HEK293 (cell line): ENCODE measurements at regions not wholly inside any gene's neighbourhood (a gene's known extent, or its start where the extent isn't known, plus 50 kb on each side); places are given as distances from the start of the nearest gene placed in this dataset.

Experiments
- CTCF ChIA-PET: fragments of 350-600 bp; formaldehyde crosslinking; extraction: SDS; loops from one replicate; lab custom pipeline; 2021; ENCODE audit warnings: antibody characterized with exemption; lab: Yijun Ruan, JAX
- POLR2A ChIA-PET: fragments of 300-600 bp; formaldehyde crosslinking; extraction: SDS; loops from one replicate; lab custom pipeline; 2020; ENCODE audit warnings: antibody characterized with exemption, inconsistent platforms; lab: Yijun Ruan, JAX
- H3K27ac ChIP-seq: fragments of 200-500 bp; sonication (Bioruptor generic); 2 replicates; pipeline ENCODE4 v1.5.1; 2014; ENCODE audit warnings: low read depth, low read length, control low read depth, inconsistent platforms; ENCODE audit errors: extremely low read depth
- H3K36me3 ChIP-seq, 2 experiments: fragments of 200-500 bp in 1 of 2; sonication (Bioruptor generic) in 1 of 2; 1 replicate in 1 of 2; 2 replicates in 1 of 2; pipeline ENCODE4 v1.5.1; 2014 to 2017; ENCODE audit warnings: inconsistent platforms in 2 of 2, low read length in 2 of 2; ENCODE audit not compliant: control insufficient read depth in 2 of 2, insufficient read depth in 1 of 2
- H3K4me1 ChIP-seq: fragments of 200-500 bp; sonication (Bioruptor generic); 2 replicates; pipeline ENCODE4 v1.5.1; 2014; ENCODE audit warnings: mild to moderate bottlenecking, low read length, inconsistent platforms; ENCODE audit not compliant: control insufficient read depth, insufficient read depth
- H3K4me3 ChIP-seq: 2 replicates; pipeline ENCODE4 v1.5.1; 2011; ENCODE audit warnings: low read depth, mild to moderate bottlenecking, control low read depth, low read length, moderate library complexity
- H3K9me3 ChIP-seq: fragments of 200-500 bp; sonication (Bioruptor generic); 2 replicates; pipeline ENCODE4 v1.5.1; 2014; ENCODE audit warnings: low read depth, low read length, inconsistent platforms; ENCODE audit not compliant: control insufficient read depth, insufficient read depth
- EGR2 ChIP-seq: fragments of 450-650 bp; formaldehyde crosslinking; IDR thresholded peaks from 2 replicates; pipeline ENCODE4 v1.5.1; 2016; ENCODE audit warnings: low read depth, missing biosample characterization, missing genetic modification characterization
- FEZF1 ChIP-seq: fragments of 450-650 bp; formaldehyde crosslinking; IDR thresholded peaks from 2 replicates; pipeline ENCODE4 v1.5.1; 2016; ENCODE audit warnings: missing biosample characterization, missing genetic modification characterization
- GLI4 ChIP-seq: fragments of 450-650 bp; formaldehyde crosslinking; IDR thresholded peaks from 2 replicates; pipeline ENCODE4 v1.5.1; 2016; ENCODE audit warnings: missing biosample characterization, missing genetic modification characterization
- HOXC10 ChIP-seq: sonication (generic); formaldehyde crosslinking; IDR thresholded peaks from 2 replicates; pipeline ENCODE4 v1.8.1; 2023; ENCODE audit warnings: mild to moderate bottlenecking, missing genetic modification reagents
- KLF10 ChIP-seq: fragments of 450-650 bp; IDR thresholded peaks from 2 replicates; pipeline ENCODE4 v1.5.1; 2018; ENCODE audit warnings: missing biosample characterization, mild to moderate bottlenecking, missing genetic modification characterization
- MEIS1 ChIP-seq: sonication (generic); formaldehyde crosslinking; IDR thresholded peaks from 2 replicates; pipeline ENCODE4 v1.8.1; 2022; ENCODE audit warnings: missing genetic modification reagents, mild to moderate bottlenecking, borderline replicate concordance
- REPIN1 ChIP-seq: fragments of 450-650 bp; formaldehyde crosslinking; IDR thresholded peaks from 2 replicates; pipeline ENCODE4 v1.5.1; 2017; ENCODE audit warnings: missing biosample characterization, missing genetic modification characterization, low read depth
- SCRT2 ChIP-seq: fragments of 450-650 bp; formaldehyde crosslinking; IDR thresholded peaks from 2 replicates; pipeline ENCODE4 v1.5.1; 2016; ENCODE audit warnings: missing biosample characterization, missing genetic modification characterization
- SP7 ChIP-seq: fragments of 450-650 bp; formaldehyde crosslinking; IDR thresholded peaks from 2 replicates; pipeline ENCODE4 v1.5.1; 2016; ENCODE audit warnings: missing biosample characterization, missing genetic modification characterization
- TRIM28 ChIP-seq: IDR thresholded peaks from 2 replicates; pipeline ENCODE4 v1.6.1; 2011; ENCODE audit warnings: low read length, control low read depth, borderline replicate concordance
- ZBTB21 ChIP-seq: fragments of 450-650 bp; formaldehyde crosslinking; IDR thresholded peaks from 2 replicates; pipeline ENCODE4 v1.5.1; 2017; ENCODE audit warnings: missing biosample characterization, missing genetic modification characterization
- ZFHX2 ChIP-seq: fragments of 450-650 bp; formaldehyde crosslinking; conservative IDR thresholded peaks from 2 replicates; pipeline ENCODE4 v1.5.1; 2016; ENCODE audit warnings: missing biosample characterization, missing genetic modification characterization
- ZNF112 ChIP-seq: fragments of 450-650 bp; formaldehyde crosslinking; IDR thresholded peaks from 2 replicates; pipeline ENCODE4 v1.5.0; 2017; ENCODE audit warnings: missing biosample characterization, missing genetic modification characterization
- ZNF114 ChIP-seq: fragments of 450-650 bp; formaldehyde crosslinking; IDR thresholded peaks from 2 replicates; pipeline ENCODE4 v1.5.0; 2017; ENCODE audit warnings: missing biosample characterization, missing genetic modification characterization
- ZNF121 ChIP-seq: fragments of 450-650 bp; formaldehyde crosslinking; IDR thresholded peaks from 2 replicates; pipeline ENCODE4 v1.5.1; 2016; ENCODE audit warnings: missing biosample characterization, missing genetic modification characterization
- ZNF133 ChIP-seq: fragments of 450-650 bp; formaldehyde crosslinking; IDR thresholded peaks from 2 replicates; pipeline ENCODE4 v1.5.1; 2016; ENCODE audit warnings: missing biosample characterization, missing genetic modification characterization
- ZNF155 ChIP-seq: fragments of 450-650 bp; formaldehyde crosslinking; IDR thresholded peaks from 2 replicates; pipeline ENCODE4 v1.5.1; 2016; ENCODE audit warnings: missing biosample characterization, missing genetic modification characterization
- ZNF174 ChIP-seq: fragments of 450-650 bp; formaldehyde crosslinking; IDR thresholded peaks from 2 replicates; pipeline ENCODE4 v1.5.0; 2017; ENCODE audit warnings: missing biosample characterization, mild to moderate bottlenecking, missing genetic modification characterization
- ZNF2 ChIP-seq: fragments of 450-650 bp; formaldehyde crosslinking; IDR thresholded peaks from 2 replicates; pipeline ENCODE4 v1.5.1; 2016; ENCODE audit warnings: missing biosample characterization, missing genetic modification characterization
- ZNF274 ChIP-seq, 2 experiments: fragments of 200-500 bp in 1 of 2; fragments of 450-650 bp in 1 of 2; sonication (Bioruptor generic) in 1 of 2; formaldehyde crosslinking in 1 of 2; IDR thresholded peaks; 2 replicates each; pipeline versions ENCODE4 v1.5.1 to v1.6.1; 2014 to 2016; ENCODE audit warnings: borderline replicate concordance in 1 of 2, inconsistent platforms in 1 of 2, low read length in 1 of 2, missing biosample characterization in 1 of 2, missing genetic modification characterization in 1 of 2
- ZNF302 ChIP-seq: fragments of 450-650 bp; formaldehyde crosslinking; IDR thresholded peaks from 2 replicates; pipeline ENCODE4 v1.5.1; 2016; ENCODE audit warnings: missing biosample characterization, missing genetic modification characterization, low read depth
- ZNF548 ChIP-seq: fragments of 450-650 bp; formaldehyde crosslinking; IDR thresholded peaks from 2 replicates; pipeline ENCODE4 v1.5.1; 2016; ENCODE audit warnings: missing biosample characterization, missing genetic modification characterization
- ZNF610 ChIP-seq: fragments of 450-650 bp; formaldehyde crosslinking; IDR thresholded peaks from 2 replicates; pipeline ENCODE4 v1.5.1; 2016; ENCODE audit warnings: missing biosample characterization, missing genetic modification characterization, borderline replicate concordance
- ZNF629 ChIP-seq: fragments of 450-650 bp; formaldehyde crosslinking; IDR thresholded peaks from 2 replicates; pipeline ENCODE4 v1.5.1; 2017; ENCODE audit warnings: missing biosample characterization, missing genetic modification characterization
- ZNF639 ChIP-seq: fragments of 450-650 bp; formaldehyde crosslinking; IDR thresholded peaks from 2 replicates; pipeline ENCODE4 v1.5.1; 2016; ENCODE audit warnings: missing biosample characterization, missing genetic modification characterization
- ZNF658 ChIP-seq: fragments of 450-650 bp; formaldehyde crosslinking; IDR thresholded peaks from 2 replicates; pipeline ENCODE4; 2016; ENCODE audit warnings: missing biosample characterization, missing genetic modification characterization
- ZSCAN30 ChIP-seq: fragments of 450-650 bp; IDR thresholded peaks from 2 replicates; pipeline ENCODE4 v1.5.1; 2018; ENCODE audit warnings: missing biosample characterization, mild to moderate bottlenecking, missing genetic modification characterization, moderate library complexity
- TF ChIP-seq, protein P1 (sequence below): fragments of 450-650 bp; formaldehyde crosslinking; IDR thresholded peaks from 2 replicates; pipeline ENCODE4 v1.5.1; 2017; ENCODE audit warnings: missing biosample characterization, missing genetic modification characterization
- TF ChIP-seq, protein P2 (sequence below): fragments of 450-650 bp; formaldehyde crosslinking; IDR thresholded peaks from 2 replicates; pipeline ENCODE4 v1.5.1; 2016; ENCODE audit warnings: missing biosample characterization, missing genetic modification characterization

GRCh38 chr4:102168580-102168979 lies 176.7 kb downstream of the SLC39A8 start:
- no peak overlapping the region for H3K4me3 ChIP-seq
- CTCF ChIA-PET, result no interaction called here

GRCh38 chr4:102165584-102165983 lies 179.7 kb downstream of the SLC39A8 start:
- TF ChIP-seq ZNF2 (tag by site-specific recombination) (no peak), ZBTB21 (tag by site-specific recombination) (no peak), ZNF639 (tag by site-specific recombination) (no peak), GLI4 (tag by site-specific recombination) (no peak), ZNF112 (tag by site-specific recombination) (no peak), EGR2 (tag by site-specific recombination) (no peak), HOXC10 (CRISPR knock-in tag) (no peak), SP7 (tag by site-specific recombination) (no peak), ZNF155 (tag by site-specific recombination) (no peak), TRIM28 (no peak), KLF10 (tag by site-specific recombination) (no peak), ZNF174 (tag by site-specific recombination) (no peak), ZNF548 (tag by site-specific recombination) (no peak)
- TF ChIP-seq, protein P1, sequence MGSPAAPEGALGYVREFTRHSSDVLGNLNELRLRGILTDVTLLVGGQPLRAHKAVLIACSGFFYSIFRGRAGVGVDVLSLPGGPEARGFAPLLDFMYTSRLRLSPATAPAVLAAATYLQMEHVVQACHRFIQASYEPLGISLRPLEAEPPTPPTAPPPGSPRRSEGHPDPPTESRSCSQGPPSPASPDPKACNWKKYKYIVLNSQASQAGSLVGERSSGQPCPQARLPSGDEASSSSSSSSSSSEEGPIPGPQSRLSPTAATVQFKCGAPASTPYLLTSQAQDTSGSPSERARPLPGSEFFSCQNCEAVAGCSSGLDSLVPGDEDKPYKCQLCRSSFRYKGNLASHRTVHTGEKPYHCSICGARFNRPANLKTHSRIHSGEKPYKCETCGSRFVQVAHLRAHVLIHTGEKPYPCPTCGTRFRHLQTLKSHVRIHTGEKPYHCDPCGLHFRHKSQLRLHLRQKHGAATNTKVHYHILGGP (tag by site-specific recombination), result no peak
- TF ChIP-seq, protein P2, sequence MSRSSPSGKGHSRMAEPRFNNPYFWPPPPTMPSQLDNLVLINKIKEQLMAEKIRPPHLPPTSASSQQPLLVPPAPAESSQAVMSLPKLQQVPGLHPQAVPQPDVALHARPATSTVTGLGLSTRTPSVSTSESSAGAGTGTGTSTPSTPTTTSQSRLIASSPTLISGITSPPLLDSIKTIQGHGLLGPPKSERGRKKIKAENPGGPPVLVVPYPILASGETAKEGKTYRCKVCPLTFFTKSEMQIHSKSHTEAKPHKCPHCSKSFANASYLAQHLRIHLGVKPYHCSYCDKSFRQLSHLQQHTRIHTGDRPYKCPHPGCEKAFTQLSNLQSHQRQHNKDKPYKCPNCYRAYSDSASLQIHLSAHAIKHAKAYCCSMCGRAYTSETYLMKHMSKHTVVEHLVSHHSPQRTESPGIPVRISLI (tag by site-specific recombination), result no peak

More at GRCh38 chr4:102168580-102168979, 176.7 kb downstream of the SLC39A8 start:
- POLR2A ChIA-PET, result no interaction called here
- Histone ChIP-seq H3K9me3 (no peaks in the 10 kb centered on the region), H3K36me3 (no peaks in the 10 kb centered on the region), H3K4me1 (no peaks in the 10 kb centered on the region), H3K27ac (no peak overlapping the region)
- no peak for TF ChIP-seq ZSCAN30
- TF ChIP-seq EGR2 (tag by site-specific recombination), result peak; percentile 84
- no peak for TF ChIP-seq ZNF658 (tag by site-specific recombination)
- peak; percentile 82 for TF ChIP-seq ZFHX2 (tag by site-specific recombination)

DNA sequence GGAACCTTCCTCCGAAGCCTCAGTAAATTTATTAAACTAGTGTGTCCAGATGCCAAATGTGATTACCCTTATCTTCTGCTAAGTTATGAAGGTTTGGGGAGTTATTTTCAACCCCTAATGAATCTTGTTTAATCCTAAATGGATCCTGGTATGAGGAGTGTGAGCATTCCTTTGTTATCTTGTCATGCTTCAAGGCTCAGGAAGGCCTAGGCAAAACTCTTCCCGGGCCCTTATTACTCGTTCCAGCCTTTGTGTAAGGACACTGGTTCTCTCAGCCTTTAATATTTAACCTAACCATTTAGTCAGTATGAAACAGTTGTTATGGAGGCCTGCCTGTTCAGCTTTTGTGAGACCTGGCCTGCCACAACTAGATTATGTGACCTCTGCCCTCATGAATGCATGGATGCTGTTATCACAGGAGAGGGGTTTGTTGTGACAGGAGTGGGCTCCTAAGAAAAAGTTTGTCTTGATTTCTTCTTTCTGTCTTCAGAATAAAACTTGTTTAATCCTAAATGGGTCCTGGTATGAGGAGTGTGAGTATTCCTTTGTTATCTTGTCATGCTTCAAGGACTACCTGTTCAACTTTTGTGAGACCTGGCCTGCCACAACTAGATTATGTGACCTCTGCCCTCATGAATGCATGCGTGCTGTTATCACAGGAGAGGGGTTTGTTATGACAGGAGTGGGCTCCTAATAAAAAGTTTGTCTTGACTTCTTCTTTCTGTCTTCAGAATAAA lies 181.7 kb downstream of the SLC39A8 start:
- Histone ChIP-seq H3K27ac (no peak overlapping the region), H3K4me3 (no peak overlapping the region), H3K36me3 (no peaks in the 10 kb centered on the region), H3K4me1 (no peaks in the 10 kb centered on the region), H3K9me3 (no peaks in the 10 kb centered on the region)
- ChIA-PET CTCF (interaction anchor here (0.8 kb wide), 1 partner anchor 418 kb away, joined by 4 read pairs; no protein-coding TSS in a partner anchor), POLR2A (no interaction called here)
- TF ChIP-seq MEIS1 (CRISPR knock-in tag) (no peak), ZNF302 (tag by site-specific recombination) (no peak), ZNF610 (tag by site-specific recombination) (no peak), ZNF629 (tag by site-specific recombination) (no peak), ZNF121 (no peak), FEZF1 (tag by site-specific recombination) (no peak), REPIN1 (tag by site-specific recombination) (no peak), ZNF133 (tag by site-specific recombination) (no peak), ZNF274 (IDR thresholded peaks at IDR 0.05; ENCODE audit: low read length) (no peak), ZNF274 (tag by site-specific recombination; IDR thresholded peaks at IDR 0.05; ENCODE audit: borderline replicate concordance) (no peak), ZNF114 (tag by site-specific recombination) (no peak), SCRT2 (tag by site-specific recombination) (no peak)

More at GRCh38 chr4:102165584-102165983, 179.7 kb downstream of the SLC39A8 start:
- H3K4me1 ChIP-seq, result no peaks in the 10 kb centered on the region
- ChIA-PET POLR2A (no interaction called here), CTCF (no interaction called here)
- H3K27ac ChIP-seq, result no peak overlapping the region
- H3K36me3 ChIP-seq, result no peaks in the 10 kb centered on the region
- no peak overlapping the region for H3K4me3 ChIP-seq
- H3K9me3 ChIP-seq, result no peaks in the 10 kb centered on the region
